ENCODE measurements at regions not wholly inside any gene's neighbourhood (a gene's known extent, or its start where the extent isn't known, plus 50 kb on each side); places are given as distances from the start of the nearest gene placed in this dataset.
"Not testable (repeated sequence)": the region's sequence is repeated elsewhere in the genome, so short reads cannot be mapped to it uniquely, and the experiment has no call there.

DNA sequence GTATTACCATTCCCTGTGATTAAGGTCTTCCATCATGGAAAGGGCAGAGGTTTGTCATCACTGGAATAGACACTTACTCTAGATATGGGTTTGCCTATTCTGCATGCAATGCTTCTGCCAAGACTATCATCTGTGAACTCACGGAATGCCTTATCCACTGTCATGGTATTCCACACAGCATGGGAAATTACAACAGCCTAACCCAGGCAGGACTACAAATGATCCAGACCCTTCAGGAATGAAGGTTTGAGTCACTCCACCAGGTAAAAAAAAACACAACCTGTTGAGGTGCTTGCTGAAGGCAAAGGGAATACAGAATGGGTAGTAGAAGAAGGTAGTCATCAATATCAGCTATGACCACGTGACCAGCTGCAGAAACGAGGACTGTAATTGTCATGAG, 89.0 kb upstream of the RANBP6 start:
- not testable (repeated sequence) for DNase-seq (ENCODE audit: low spot score)

GRCh38 chr9:6103911-6104310, 88.5 kb upstream of the RANBP6 start:
- DNase-seq (ENCODE audit: low spot score), result not testable (repeated sequence)

DNA sequence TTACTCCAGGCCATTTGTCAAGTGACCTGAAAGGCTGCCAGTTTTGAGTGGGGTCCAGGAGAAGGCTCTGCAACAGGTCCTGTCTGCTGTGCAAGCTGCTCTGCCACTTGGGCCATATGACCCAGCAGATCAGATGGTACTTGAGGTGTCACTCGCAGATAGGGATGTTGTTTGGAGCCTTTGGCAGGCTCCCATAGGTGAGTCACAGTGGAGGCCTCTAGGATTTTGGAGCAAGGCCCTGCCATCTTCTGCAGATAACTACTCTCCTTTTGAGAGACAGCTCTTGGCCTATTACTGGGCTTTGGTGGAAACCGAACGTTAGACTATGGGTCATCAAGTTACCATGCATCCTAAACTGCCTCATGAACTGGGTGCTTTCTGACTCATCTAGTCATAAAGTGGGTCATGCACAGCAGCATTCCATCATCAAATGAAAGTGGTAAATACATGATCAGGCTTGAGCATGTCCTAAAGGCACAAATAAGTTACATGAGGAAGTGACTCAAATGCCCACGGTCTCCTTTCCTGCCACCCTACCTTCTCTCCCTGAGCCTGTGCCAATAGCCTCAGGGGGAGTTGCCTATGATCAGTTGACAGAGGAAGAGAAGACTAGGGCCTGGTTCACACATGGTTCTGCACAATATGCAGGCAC, 87.0 kb upstream of the RANBP6 start:
- peak; percentile 81 for DNase-seq (ENCODE audit: low spot score)

DNA sequence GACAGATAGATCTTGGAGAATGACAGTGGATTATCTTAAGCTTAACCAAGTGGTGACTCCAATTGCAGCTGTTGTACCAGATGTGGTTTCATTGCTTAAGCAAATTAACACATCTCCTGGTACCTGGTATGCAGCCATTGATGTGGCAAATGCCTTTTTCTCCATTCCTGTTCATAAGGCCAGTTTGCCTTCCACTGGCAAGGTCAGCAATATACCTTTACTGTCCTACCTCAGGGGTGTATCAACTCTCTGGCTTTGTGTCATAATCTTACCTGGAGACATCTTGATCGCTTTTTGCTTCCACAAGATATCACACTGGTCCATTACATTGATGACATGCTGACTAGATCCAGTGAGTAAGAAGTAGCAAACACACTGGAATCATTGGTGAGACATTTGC, 86.3 kb upstream of the RANBP6 start:
- DNase-seq (ENCODE audit: low spot score), result not testable (repeated sequence)

GRCh38 chr9:6099346-6099745, 83.9 kb upstream of the RANBP6 start:
- DNase-seq (ENCODE audit: low spot score), result not testable (repeated sequence)

DNA sequence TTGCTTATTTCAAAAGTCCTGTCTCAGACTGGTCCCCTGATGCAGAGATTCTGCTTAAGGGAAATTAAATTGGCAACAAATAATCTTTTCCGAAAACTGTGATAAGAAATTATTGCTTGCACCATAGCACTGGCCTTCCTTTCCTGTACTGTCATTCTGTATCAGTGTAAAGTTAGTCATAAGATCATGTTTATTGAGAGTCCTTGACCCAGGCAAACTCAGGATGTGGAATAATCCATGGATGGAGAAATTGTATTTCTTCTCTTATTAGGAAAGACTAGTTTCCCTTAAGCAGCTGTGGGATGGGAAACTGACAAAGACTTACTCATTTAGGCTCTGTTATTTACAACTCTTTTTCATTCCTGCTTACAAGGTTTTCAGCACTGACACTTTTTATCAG, 83.0 kb upstream of the RANBP6 start:
- DNase-seq (ENCODE audit: low spot score), result no peak

- no peak for DNase-seq (ENCODE audit: low spot score)
Observed at GRCh38 chr9:6096821-6097220, 81.4 kb upstream of the RANBP6 start.

- DNase-seq (ENCODE audit: low spot score), result no peak
Observed at GRCh38 chr9:6090277-6091210, 75.1 kb upstream of the RANBP6 start.

DNA sequence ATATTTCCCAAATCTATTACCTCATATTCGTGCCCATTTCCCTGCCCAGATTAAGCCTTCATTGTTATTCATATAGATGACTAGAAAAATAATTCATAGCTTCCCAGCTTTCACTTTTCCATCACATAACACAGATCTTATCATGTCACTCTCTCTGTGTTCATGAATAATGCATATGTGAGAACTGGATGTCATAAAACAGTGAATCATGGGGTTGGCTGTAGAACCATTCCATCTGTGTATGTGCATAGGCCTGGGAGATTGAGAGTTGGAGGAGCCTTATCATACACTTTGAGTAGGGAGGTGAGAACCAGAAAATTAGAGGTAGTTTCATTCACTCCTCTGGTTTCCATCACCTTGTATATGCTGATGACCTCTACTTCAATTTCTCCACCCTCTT, 73.9 kb upstream of the RANBP6 start:
- DNase-seq (ENCODE audit: low spot score), result no peak

- DNase-seq (ENCODE audit: low spot score), result no peak
Observed at GRCh38 chr9:6086006-6086655, 70.7 kb upstream of the RANBP6 start.

GRCh38 chr9:6080154-6080716, 64.8 kb upstream of the RANBP6 start:
- DNase-seq (ENCODE audit: low spot score), result peak; percentile 94

GRCh38 chr9:6079386-6079785, 64.0 kb upstream of the RANBP6 start:
- DNase-seq (ENCODE audit: low spot score), result no peak

DNA sequence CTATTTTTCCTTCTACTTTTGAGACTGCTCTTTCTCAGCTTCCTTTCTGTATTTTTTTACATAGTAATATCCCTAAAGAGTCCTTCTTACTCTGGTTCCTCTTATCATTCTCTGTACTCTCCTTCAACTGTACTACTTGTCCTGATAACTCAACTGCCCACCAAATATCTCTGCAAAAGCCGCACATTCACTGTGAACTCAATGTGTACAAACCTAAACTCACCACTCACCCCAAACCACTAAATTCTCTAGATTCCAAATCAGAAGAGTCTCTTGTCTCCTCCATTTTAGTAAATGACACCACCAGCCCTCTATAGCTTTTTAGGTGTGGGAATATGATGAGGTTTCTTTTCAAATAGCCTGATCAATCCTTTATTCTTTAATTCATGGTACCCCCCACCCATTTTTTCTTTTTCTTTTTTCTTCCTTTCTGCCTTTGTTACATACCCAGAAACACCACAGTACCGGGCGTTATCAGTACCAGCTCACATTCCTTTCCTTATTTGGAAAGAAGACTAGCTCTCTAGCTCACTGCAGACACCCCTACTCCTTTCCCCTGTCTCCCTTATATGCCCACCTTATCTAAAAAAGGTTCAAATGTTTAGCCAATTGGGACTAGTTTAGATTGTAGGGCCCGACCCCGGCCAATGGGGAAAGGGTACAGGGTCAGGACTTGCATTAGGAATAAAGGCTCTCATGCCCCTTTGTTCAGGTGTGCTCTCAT, 63.1 kb upstream of the RANBP6 start:
- DNase-seq (ENCODE audit: low spot score), result no peak

GRCh38 chr9:6076851-6077250, 61.4 kb upstream of the RANBP6 start:
- DNase-seq (ENCODE audit: low spot score), result no peak

GRCh38 chr9:6073731-6074130, 58.3 kb upstream of the RANBP6 start:
- no peak for DNase-seq (ENCODE audit: low spot score)

GRCh38 chr9:6072865-6073264, 57.4 kb upstream of the RANBP6 start:
- DNase-seq (ENCODE audit: low spot score), result no peak

- no peak for DNase-seq (ENCODE audit: low spot score)
Observed at GRCh38 chr9:6072453-6072852, 57.0 kb upstream of the RANBP6 start.

GRCh38 chr9:6068983-6069382, 53.6 kb upstream of the RANBP6 start:
- no peak for DNase-seq (ENCODE audit: low spot score)

- DNase-seq (ENCODE audit: low spot score), result no peak
Observed at GRCh38 chr9:6067426-6067825, 52.0 kb upstream of the RANBP6 start.

Data from ureter (tissue), 1 donor.